OCI-M1 (cell line): ENCODE measurements at regions not wholly inside any gene's neighbourhood (a gene's known extent, or its start where the extent isn't known, plus 50 kb on each side); places are given as distances from the start of the nearest gene placed in this dataset.

Experiments
- DNase-seq: peaks from one replicate; lab custom pipeline; 2025; lab: John Stamatoyannopoulos, UW

DNA sequence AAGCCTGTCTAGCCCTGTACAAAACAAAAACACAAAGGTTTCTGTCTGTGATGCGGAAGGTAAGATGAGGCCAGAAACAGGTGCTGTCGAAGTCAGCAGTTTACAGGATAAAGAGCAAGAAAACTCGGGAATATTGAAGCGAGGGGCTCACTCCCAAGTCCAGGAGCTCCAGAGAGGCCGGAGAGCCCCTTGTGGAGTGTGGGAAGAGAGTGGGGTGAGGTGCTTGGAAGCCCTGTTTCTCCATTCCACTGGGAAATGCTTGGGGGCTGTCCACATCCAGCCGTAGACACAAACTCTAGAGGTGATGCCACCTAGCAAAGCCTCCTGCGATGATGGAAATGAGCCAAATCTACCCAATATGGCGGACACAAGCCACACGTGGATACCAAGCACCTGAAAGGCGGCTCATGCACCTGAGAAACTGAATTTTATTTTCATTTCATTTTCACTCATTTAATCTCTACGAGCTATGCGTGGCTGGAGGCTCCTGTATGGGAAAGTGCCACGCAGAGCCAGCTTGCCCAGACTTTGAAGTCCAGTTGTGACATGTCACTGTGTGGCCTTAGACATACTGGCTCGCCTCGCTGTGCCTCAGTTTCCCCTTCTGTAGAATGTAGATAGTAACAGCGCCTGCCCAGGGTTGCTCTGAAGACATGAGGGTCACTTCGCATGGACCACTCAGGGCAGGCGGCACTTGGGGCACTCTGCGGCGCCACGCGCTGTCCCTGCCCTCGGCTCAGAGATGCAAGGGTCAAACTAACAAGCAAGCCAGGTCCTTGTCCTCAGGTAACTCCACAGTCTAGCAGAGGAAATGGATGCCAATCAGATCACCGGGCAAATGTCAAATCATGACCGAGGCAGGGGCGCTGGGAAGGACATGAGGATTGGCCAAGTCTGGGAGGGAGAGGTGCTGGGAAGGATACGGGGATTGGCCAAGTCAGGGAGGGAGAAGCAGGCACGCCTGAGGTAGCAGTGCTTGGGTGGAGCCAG lies 684.7 kb downstream of the TBC1D22A start:
- DNase-seq: no peak

DNA sequence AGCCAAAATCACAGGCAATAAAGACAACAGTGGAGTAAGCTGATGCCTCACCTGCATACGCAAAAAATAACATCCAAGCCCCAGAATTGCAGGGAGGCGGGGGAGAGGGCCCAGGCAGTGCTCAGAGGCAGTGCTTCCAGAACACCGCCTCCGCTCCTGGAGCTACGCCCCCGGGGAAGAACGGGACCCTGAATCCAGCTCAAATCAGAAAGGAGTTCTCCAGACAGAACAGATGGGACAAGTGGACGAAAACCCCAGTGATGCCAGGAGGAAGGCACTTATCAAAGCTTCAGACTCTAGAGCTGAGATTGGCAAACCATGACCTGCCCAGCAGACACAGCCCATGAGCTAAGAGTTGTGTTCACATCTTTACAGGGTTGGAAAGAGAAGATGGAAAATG lies 683.9 kb downstream of the TBC1D22A start:
- no peak for DNase-seq

DNA sequence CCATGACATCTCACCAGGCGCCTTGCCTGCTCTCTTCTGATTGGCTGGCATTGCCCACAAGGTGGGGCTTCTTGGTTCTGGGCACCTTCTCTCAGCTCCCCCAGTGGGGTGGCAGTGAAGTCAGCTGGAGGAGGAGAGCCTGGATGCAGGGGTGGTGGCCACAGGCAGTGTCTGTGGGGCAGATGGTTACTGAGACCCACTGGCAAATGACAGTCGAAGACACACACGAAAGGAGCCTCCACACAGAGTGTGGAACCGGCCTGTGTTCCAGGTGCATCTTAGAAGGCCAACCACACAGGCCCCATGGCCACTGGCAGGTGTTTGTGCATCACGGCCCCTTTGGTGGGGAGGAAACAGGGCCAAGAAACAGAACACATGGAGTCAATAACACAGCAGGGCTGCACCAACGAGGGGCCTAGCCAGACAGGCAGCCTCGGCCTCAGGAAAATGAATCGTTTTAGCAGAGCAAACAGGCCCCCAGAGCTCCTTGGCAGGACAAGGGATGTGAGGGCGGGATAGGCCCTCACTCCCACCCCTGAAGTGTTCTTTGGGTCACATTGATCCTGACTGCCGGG lies 683.4 kb downstream of the TBC1D22A start:
- DNase-seq: no peak

DNA sequence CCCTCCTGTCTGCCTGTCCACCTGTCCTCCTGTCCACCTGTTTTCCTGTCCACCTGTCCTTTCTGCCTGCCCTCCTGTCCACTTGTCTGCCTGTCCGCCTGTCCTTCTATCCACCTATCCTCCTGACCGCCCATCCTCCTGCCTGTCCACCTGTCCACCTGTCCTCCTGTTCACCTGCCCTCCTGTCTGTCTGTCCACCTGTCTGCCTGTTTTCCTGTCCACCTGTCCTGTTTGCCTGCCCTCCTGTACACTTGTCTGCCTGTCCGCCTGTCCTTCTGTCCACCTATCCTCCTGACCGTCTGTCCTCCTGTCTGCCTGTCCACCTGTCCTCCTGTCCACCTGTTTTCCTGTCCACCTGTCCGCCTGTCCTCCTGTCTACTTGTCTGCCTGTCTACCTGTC lies 682.8 kb downstream of the TBC1D22A start:
- no peak for DNase-seq

DNA sequence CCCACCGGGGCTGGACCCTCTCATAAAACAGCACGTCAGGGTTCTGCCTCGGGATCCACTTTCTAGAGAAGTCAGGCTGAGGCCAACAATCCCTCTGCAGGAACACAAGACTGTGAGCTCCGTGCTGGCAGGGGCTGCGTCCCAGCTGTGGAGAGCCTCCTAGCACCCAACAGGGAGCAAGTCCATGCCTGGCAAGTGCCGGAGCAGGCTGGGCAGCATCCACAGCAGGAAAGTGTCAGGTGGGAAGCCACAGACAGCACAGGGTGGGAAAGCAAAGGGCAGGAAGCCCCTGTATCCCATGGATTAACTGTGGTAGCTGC lies 682.3 kb downstream of the TBC1D22A start:
- DNase-seq: no peak

DNA sequence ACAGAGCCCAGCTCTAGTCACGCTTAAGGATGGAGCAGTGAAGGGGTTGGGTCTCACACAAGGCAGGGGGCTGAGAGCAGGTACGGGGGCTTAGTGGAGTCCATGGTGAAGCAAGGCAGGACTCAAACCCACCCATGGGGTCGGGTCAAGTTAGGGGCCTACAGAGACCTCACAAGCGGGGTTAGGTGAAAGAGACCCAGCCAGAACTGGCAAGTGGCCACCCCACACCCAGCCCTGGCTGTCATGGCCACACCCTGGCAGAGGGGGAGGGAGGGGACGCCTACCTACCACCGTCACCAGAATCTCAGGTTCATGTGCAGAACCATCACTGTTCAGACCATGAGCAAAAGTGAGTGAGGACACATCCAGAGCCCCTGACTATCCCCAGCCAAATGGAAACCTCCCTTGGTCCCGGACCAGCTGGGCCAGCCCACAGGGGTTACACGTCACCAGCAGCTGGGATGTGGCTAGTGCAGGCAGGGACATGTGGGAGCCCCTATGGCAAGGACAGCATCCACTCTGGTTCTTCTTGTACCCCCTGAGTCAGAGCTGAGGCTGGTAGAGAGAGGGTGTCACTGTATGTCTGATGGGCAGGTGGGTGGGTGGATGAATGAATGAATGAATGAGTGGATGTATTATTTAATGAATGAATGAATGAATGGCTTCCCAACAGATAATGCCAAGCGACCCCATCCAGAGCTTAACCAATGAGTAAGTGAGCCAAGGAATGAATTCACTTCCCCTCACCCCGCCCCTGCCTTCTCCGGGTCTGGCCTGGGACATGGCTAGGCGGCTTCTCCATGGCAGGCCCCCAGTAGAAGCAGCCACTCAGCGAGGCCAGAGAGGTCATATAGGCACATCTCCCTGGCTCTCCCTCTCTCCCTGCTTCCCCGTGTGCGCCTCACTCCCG lies 681.6 kb downstream of the TBC1D22A start:
- no peak for DNase-seq

DNA sequence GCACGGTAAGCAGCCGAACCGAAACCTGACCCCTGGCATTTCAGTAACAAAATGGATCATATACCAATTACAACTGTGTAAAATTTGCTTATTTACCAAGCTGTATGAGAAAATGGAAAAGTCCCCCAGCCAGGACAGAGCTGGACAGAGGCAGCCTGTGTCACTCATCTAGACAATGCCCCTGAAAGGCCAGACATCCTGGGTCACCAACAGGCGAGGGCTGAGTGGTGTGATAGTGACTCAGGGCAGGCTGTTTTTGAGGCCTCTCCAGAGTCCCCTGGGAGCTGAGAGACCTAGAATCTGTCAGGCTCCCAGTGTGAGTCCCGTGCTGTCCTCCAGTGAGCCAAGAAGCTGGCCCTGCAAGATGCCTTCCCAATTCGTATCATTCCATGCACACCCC lies 680.4 kb downstream of the TBC1D22A start:
- DNase-seq: no peak

DNA sequence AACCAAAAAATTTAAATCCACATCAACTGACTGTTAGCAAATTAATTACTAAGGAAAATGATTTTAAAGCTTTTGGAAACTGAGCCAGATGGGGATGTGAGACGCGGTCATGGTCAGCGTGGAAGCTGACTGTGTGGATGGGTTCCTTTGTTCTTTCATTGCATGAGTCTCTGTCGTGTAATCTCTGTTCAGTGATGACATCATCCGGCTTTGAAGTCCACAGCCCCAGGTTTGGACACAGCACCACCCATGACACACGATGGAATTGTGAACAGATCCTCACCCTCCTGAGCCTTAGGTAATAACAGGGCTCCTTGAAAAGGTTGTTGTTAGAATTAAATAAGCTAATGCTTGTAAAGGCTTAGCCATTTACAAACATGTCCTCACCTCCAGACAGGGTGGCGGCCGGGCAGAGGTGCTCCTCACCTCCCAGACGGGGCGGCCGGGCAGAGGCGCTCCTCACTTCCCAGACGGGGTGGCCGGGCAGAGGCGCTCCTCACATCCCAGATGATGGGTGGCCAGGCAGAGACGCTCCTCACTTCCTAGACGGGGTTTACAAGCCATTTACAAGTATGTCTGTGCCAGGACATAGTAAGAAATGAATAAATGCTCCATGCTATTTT lies 677.3 kb downstream of the TBC1D22A start:
- DNase-seq: no peak

DNA sequence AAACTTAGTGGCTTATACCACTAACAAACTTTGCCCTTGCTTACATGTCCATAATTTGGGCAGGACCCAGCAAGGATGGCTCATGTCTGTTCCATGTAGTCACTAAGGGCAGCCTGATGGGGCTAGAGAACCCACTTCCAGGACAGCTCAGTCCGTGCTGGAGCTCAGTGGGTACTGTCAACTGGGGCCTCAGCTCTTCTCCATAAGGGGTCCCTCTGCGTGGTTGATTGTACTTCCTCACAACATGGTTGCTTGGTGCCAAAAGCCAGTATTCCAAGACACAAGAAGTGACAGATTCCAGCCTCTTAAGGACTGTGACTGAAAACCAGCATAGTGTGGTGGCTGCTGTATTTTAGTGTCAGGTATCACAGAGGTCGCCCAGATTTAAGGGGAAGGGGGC lies 675.2 kb downstream of the TBC1D22A start:
- no peak for DNase-seq

DNA sequence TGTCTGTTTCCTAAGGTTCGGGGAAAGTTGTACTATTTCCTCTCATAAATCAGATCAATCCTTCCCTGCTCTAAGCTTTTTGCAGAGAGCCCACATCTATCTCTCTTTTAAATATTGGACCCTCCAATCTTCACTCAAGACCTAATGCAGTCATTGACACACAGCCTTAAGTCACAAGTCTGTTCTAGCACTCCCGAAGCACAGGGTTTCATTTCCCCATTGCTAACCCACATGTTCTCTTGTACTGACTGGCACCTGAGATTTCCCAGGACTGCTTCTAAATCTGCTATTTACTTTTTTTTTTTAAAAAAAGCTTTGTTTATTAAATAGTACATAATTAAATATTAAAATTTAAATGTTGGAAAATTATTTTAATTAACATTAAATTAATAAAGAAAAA lies 674.7 kb downstream of the TBC1D22A start:
- no peak for DNase-seq

DNA sequence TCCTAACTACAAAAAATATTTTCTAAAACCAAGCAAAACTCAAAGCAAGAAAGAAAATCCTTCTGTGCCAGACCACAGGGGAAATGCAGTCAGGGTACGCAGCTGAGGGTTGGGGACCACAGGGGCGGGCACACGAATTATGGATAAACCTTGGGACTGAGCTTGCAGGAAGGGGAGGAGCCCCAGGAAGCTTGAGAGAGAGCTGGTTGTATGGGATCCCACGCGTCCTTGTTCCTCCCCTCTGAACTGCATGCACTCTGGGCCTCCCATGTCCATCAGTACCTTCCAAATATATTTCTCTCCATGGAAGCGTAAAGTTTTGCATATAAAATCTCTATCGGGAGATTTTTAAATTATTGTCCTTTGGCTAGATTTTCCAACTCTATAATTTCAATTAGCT lies 673.4 kb downstream of the TBC1D22A start:
- DNase-seq: no peak

DNA sequence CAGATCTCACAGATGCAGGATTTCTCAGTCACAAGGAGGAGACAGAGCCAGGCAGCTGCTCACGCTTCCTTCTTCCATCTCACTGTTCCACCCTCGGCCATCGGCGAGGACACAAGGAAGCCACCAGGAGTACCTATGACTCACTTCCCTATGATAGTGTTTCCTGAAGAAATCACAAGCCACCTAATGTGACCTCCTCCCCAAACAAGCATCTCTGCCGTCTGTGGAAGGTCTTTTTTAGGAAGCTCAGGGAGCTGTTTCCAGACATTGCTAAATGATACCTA lies 672.7 kb downstream of the TBC1D22A start:
- DNase-seq: no peak

DNA sequence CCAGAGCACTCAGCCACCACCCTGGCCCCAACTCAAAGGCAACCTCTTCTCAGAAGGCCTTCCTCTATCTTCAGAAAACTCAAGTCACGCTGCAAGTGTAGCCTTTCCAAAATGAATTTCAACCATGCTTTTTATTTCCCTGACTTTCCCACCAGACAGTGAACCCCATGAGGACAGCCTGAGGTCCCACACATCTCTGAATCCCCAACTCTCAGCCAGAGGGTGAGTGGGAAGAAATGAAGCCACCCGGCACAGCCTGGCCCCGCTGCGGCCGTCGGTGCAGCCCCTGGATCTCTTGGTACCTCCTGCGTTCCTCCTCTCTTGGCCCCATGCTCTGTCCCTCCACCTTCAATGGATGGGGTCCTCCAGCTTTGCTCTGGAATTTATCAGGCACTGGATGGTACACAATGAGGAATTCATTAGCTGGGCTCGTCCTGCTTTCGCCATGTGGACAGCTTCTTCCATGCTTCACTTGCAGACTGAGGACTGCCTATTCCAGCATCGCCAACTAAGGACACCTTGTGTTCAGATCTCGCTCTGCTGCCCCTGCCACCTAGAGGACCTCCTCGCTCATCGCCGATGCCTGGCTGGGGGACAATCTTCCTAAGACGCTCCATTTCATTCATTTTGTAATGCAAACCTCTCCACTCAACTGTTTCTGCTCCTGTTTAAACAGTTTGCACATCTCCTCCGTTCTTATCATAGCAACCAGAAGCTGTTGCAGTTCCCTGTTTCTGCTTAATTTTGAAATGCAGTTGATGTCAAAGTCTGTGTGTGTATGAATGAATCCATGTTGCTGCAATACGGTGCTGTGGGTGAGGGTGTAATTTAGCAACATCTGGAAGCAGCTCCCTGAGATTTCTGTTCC lies 672.1 kb downstream of the TBC1D22A start:
- no peak for DNase-seq

DNA sequence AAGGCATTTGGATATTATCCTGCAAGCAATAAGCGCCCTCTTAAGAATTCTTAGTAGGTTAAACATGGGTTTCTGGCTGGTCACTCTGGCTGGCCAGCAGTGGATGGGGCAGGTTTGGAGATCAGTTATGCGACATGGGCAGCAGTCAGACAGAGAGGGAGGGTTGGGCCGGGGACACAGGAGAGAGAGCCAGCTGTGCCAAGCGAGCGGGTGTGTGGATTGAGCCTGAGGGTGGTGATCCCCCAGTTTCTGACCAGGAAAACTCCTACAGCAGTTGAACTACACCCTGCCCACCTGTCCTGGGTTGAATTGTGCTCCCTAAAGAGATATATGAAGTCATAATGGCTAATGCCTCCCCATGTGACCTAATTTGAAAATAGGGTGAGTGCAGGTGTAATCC lies 671.2 kb downstream of the TBC1D22A start:
- DNase-seq: no peak

DNA sequence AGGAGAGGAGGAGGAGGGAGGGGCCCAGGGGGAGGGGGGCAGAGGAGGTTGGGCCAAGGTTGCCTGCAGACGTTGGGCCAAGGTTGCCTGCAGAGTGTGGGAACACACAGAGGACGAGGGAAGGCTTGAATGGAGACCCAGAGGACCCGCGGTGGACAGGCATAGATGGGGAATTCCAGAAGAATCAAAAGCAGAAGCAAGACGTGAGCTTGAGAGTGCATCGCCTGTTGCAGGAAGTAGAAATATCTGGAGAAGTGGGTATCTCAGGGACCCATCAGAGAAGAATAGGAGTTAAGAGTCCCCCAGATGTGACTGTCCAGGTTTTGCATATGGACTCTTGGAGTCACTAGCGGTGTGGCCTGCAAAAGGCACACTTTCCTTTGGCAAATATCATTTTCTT lies 670.2 kb downstream of the TBC1D22A start:
- no peak for DNase-seq

DNA sequence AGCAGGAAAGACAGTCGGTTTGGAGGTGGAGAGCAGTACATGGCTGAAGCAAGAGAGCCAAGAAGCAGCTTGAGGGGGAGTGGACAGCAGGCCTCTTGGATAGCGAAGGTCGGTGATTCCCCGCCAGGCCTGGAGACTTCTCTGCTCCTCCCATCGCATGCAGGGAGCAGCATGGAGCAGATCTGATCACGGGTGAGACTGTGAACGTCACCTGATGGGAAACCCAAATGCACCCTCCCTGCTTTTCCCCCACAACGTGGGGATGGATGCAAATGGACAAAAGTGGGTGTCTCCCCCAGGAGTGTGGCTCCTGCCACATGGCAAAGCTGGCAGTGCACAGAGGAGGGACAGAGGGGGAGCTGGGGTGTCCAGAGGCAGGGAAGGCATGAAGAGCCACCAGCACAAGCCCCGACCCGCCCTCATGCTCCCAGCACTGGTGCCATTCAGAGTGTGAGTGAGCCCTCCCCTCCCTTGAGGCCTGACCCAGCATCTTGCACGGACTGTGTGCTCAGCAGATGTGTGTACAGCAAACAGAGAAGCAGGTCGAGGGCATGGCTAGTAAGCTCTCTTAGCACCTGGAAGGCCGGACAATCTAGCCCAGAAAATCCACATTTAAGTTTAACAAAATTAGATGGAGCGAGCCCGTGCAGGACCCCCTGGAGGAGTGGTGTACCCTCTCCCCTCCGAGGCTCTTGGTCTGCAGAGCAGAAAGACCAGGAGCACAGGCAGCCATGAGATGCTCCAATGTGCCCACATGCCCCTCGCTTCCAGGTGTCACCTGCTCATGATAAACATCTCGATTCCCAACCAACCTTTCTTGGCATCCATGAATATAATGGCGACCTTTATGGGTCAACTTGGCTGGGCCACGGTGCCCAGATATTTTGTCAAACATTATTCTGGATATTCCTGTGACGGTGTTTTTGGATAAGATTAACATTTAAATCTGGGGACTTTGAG lies 661.7 kb downstream of the TBC1D22A start:
- no peak for DNase-seq

DNA sequence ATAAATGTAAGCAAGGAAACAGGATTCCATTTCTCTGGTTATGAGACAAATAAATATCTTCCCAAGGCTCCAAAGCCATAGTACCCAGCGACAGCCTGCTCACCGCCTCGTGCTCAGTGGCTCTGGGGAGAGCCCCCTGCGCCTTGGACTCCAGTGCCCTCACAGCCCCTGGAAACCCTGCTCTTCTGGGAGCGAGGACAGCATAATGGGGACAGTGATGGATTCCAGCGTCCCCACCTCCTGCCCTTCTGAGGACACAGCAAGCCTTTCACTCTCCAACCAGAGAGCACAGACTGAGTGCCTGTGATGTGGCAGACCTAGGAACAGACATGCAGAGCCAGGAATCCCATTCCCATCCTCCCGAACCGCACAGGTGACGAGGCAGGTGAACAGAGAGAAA lies 660.8 kb downstream of the TBC1D22A start:
- no peak for DNase-seq

DNA sequence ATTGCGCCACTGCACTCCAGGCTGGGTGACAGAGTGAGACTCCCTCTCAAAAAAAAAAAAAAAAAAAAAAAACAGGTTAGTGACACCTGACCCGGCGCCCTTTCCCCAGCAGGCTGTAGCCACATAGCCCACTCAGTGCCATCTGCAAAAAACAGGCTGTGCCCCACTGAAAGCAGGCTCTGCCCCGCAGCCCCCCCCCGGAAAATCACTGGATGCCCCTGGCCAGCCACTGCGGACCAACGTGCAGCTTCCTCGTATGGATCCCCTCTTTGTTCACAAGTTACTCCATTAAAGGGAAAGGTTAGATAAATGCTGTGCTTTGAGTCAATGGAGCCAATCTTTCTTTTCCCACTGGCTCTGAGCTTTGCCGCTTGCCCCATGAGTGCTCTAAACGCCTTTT lies 660.3 kb downstream of the TBC1D22A start:
- no peak for DNase-seq

DNA sequence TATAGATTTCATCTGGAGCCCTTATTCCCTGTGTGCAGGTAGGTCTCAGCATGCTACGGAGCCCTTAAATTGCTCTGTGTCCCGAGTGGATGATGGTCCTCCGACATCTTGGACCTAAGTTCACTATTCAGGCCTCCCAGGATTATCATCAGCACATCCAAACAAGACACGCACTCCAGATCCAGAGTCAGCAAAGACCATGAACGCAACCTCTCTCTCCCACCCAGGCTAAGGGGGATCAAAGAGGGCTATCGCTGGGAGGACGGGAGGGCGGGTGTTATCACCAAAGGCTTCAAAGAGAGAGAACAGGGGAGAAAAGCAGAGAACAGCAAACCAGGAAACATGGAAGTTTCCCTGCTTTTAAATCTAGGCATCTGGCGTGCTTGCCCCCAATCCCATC lies 659.4 kb downstream of the TBC1D22A start:
- DNase-seq: no peak

DNA sequence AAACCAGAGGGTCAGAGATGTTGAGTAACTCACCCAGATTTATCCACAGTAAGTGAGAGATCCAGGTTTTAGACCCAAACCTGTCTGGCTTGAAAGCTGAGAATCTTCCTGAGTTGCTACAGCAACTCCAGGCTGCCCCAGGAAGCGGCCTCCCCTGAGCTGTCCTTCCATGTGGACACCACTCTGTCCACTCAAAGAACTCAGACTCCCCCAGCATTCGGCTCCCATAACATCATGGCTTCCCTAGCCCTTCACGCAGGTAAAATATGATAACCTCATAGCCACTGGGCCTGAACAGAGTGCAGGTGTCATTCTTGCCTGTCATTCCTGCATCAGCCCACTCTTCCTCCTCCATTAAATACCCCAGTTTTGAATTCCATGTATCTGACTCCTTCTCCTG lies 657.8 kb downstream of the TBC1D22A start:
- no peak for DNase-seq
